Neural cell (in vitro differentiated cells): ENCODE measurements at regions not wholly inside any gene's neighbourhood (a gene's known extent, or its start where the extent isn't known, plus 50 kb on each side); places are given as distances from the start of the nearest gene placed in this dataset.

Source experiments
- H2AFZ ChIP-seq: fragments of 200-600, 300-800 bp; sonication (generic), shearing (Covaris generic); 2 replicates; pipeline ENCODE4 v1.6.0; 2014; ENCODE audit warnings: low read depth, mild to moderate bottlenecking, antibody characterized with exemption, low read length, moderate library complexity
- H3F3A ChIP-seq: fragments of 200-600 bp; shearing (Covaris generic); 2 replicates; pipeline ENCODE4 v1.6.1; 2016; ENCODE audit warnings: mild to moderate bottlenecking, moderate library complexity, mixed read lengths, antibody characterized with exemption, low read length; ENCODE audit not compliant: insufficient read depth, poor library complexity, severe bottlenecking
- H3K27ac ChIP-seq: fragments of 200-600, 300-800 bp; sonication (generic), shearing (Covaris generic); 2 replicates; pipeline ENCODE4 v1.5.1; 2014; ENCODE audit warnings: mild to moderate bottlenecking, low read length, moderate library complexity
- H3K27me3 ChIP-seq: fragments of 300-800, 200-600 bp; sonication (generic), shearing (Covaris generic); 2 replicates; pipeline ENCODE4 v1.6.0; 2014; ENCODE audit warnings: mild to moderate bottlenecking, low read depth, low read length, moderate library complexity; ENCODE audit not compliant: insufficient read depth
- H3K36me3 ChIP-seq: fragments of 300-800, 200-600 bp; sonication (generic), shearing (Covaris generic); 2 replicates; pipeline ENCODE4 v1.5.1; 2014; ENCODE audit warnings: mild to moderate bottlenecking, antibody characterized with exemption, low read length, moderate library complexity; ENCODE audit not compliant: insufficient read depth
- H3K4me2 ChIP-seq: fragments of 300-800, 200-600 bp; sonication (generic), shearing (Covaris generic); 2 replicates; pipeline ENCODE4 v1.6.0; 2014; ENCODE audit warnings: mild to moderate bottlenecking, low read length
- H3K4me3 ChIP-seq: fragments of 300-800, 200-600 bp; sonication (generic), shearing (Covaris generic); 2 replicates; pipeline ENCODE4 v1.5.1; 2014; ENCODE audit warnings: mild to moderate bottlenecking, low read length, moderate library complexity
- H3K79me2 ChIP-seq: fragments of 200-600 bp; shearing (Covaris generic); replicated peaks from 2 replicates; pipeline ENCODE4 v1.6.0; 2014; ENCODE audit warnings: mild to moderate bottlenecking, low read length, moderate library complexity; ENCODE audit not compliant: insufficient read depth
- H3K9ac ChIP-seq: fragments of 300-800, 200-600 bp; sonication (generic), shearing (Covaris generic); 2 replicates; pipeline ENCODE4 v1.6.1; 2016; ENCODE audit warnings: mild to moderate bottlenecking, low read length, mixed read lengths
- H3K9me2 ChIP-seq: fragments of 200-600 bp; shearing (Covaris generic); 2 replicates; pipeline ENCODE4 v1.6.1; 2016; ENCODE audit warnings: mild to moderate bottlenecking, low read length, mixed read lengths; ENCODE audit not compliant: insufficient read depth
- H3K9me3 ChIP-seq: fragments of 200-600, 300-800 bp; sonication (generic), shearing (Covaris generic); 2 replicates; pipeline ENCODE4 v1.6.1; 2016; ENCODE audit warnings: mild to moderate bottlenecking, mixed run types, low read length, moderate library complexity, mixed read lengths
- H4K20me1 ChIP-seq: fragments of 200-600 bp; shearing (Covaris generic); 2 replicates; pipeline ENCODE4 v1.6.1; 2016; ENCODE audit warnings: mild to moderate bottlenecking, mixed run types; ENCODE audit not compliant: insufficient read depth
- EP300 ChIP-seq: fragments of 450-650 bp; conservative IDR thresholded peaks from 2 replicates; pipeline ENCODE4 v1.6.1; 2014; ENCODE audit warnings: antibody characterized with exemption, mild to moderate bottlenecking, moderate library complexity; ENCODE audit not compliant: poor library complexity, severe bottlenecking
- EZH2 ChIP-seq: fragments of 200-600, 300-800 bp; shearing (Covaris generic), sonication (generic); IDR thresholded peaks from 2 replicates; pipeline ENCODE4 v1.6.1; 2014; ENCODE audit warnings: antibody characterized with exemption, low read length, borderline replicate concordance, mild to moderate bottlenecking; ENCODE audit not compliant: insufficient read depth, poor library complexity, severe bottlenecking
- MXI1 ChIP-seq: fragments of 450-650 bp; conservative IDR thresholded peaks from 2 replicates; pipeline ENCODE4 v1.6.1; 2014; ENCODE audit warnings: antibody characterized with exemption, mild to moderate bottlenecking; ENCODE audit not compliant: poor library complexity, severe bottlenecking
- POLR2AphosphoS5 ChIP-seq: IDR thresholded peaks from 2 replicates; pipeline ENCODE4 v1.6.1; 2012
- RAD21 ChIP-seq: fragments of 450-650 bp; conservative IDR thresholded peaks from 2 replicates; pipeline ENCODE4 v1.6.1; 2014; ENCODE audit warnings: antibody characterized with exemption, mild to moderate bottlenecking, moderate library complexity
- SMC3 ChIP-seq: fragments of 450-650 bp; conservative IDR thresholded peaks from 2 replicates; pipeline ENCODE4 v1.6.1; 2014; ENCODE audit warnings: antibody characterized with exemption, mild to moderate bottlenecking, moderate library complexity; ENCODE audit not compliant: poor library complexity
- TAF1 ChIP-seq: IDR thresholded peaks from 2 replicates; pipeline ENCODE4 v1.6.1; 2012; ENCODE audit warnings: low read depth
- TF ChIP-seq, protein P1 (sequence below): fragments of 450-650 bp; IDR thresholded peaks from 2 replicates; pipeline ENCODE4 v1.5.1; 2014; ENCODE audit warnings: antibody characterized with exemption, mild to moderate bottlenecking, moderate library complexity; ENCODE audit not compliant: poor library complexity, severe bottlenecking
- TF ChIP-seq, protein P2 (sequence below): IDR thresholded peaks from 2 replicates; pipeline ENCODE4 v1.6.1; 2012; ENCODE audit warnings: borderline replicate concordance

DNA sequence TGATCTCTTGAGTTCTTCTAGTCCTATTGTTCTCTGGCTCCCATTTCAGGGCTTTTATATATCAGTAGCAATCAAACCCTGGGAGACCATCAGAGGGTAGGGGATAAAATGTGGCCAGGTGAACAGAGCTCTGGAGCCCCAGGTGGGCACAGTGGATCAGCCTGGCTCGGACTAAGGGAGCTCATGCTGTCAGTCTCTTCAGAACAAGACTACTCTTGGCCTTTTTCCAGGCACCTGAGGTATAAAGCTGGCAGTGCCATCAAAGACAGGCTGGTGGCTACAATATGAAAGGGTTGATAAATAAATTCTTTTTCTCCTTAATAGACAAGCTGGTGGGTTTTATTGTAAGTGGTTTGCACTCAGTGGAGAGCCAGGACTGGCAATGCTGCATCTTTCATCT, 160.0 kb upstream of the CCL2 start:
- Histone ChIP-seq H3F3A (no peaks in the 10 kb centered on the region), H3K9me3 (no peaks in the 10 kb centered on the region), H3K27ac (no peak overlapping the region), H3K79me2 (no peaks in the 10 kb centered on the region), H2AFZ (no peak overlapping the region), H3K27me3 (no peaks in the 10 kb centered on the region), H3K9me2 (no peaks in the 10 kb centered on the region), H3K9ac (no peak overlapping the region), H3K4me3 (no peak overlapping the region), H3K36me3 (no peaks in the 10 kb centered on the region), H3K4me2 (no peak overlapping the region), H4K20me1 (no peaks in the 10 kb centered on the region)
- no peak for TF ChIP-seq POLR2AphosphoS5
- TF ChIP-seq, protein P1, sequence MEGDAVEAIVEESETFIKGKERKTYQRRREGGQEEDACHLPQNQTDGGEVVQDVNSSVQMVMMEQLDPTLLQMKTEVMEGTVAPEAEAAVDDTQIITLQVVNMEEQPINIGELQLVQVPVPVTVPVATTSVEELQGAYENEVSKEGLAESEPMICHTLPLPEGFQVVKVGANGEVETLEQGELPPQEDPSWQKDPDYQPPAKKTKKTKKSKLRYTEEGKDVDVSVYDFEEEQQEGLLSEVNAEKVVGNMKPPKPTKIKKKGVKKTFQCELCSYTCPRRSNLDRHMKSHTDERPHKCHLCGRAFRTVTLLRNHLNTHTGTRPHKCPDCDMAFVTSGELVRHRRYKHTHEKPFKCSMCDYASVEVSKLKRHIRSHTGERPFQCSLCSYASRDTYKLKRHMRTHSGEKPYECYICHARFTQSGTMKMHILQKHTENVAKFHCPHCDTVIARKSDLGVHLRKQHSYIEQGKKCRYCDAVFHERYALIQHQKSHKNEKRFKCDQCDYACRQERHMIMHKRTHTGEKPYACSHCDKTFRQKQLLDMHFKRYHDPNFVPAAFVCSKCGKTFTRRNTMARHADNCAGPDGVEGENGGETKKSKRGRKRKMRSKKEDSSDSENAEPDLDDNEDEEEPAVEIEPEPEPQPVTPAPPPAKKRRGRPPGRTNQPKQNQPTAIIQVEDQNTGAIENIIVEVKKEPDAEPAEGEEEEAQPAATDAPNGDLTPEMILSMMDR: no peak
- TF ChIP-seq EP300: no peak

DNA sequence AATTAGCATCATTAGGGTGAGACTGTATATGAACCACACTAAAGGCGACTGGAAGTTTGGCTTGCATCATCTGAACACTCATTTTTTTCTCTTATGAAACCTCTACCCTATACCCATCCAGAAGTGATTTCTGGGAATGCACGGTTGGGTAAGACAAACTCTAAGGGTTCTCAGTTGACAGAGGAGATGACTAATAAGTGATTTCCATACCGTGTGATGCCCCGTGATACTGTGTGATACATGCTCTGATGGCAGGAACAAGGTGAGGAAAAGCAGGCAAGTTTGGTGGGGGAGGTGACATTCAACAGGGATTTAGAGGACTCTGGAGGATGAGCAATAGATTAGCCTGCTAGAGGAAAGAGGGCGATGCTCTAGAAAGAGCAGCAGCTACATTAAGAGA, 156.4 kb upstream of the CCL2 start:
- H3K27ac ChIP-seq: no peak overlapping the region
- H4K20me1 ChIP-seq: no peaks in the 10 kb centered on the region
- H3K9ac ChIP-seq: no peak overlapping the region
- no peaks in the 10 kb centered on the region for H3K9me2 ChIP-seq
- H2AFZ ChIP-seq: no peak overlapping the region
- no peaks in the 10 kb centered on the region for H3K36me3 ChIP-seq
- no peaks in the 10 kb centered on the region for H3K9me3 ChIP-seq
- no peaks in the 10 kb centered on the region for H3K79me2 ChIP-seq
- no peaks in the 10 kb centered on the region for H3K27me3 ChIP-seq
- no peaks in the 10 kb centered on the region for H3F3A ChIP-seq
- TF ChIP-seq EZH2 (no peak), TAF1 (no peak), SMC3 (no peak), RAD21 (no peak), MXI1 (no peak), POLR2AphosphoS5 (no peak), EP300 (no peak)
- TF ChIP-seq, protein P2, sequence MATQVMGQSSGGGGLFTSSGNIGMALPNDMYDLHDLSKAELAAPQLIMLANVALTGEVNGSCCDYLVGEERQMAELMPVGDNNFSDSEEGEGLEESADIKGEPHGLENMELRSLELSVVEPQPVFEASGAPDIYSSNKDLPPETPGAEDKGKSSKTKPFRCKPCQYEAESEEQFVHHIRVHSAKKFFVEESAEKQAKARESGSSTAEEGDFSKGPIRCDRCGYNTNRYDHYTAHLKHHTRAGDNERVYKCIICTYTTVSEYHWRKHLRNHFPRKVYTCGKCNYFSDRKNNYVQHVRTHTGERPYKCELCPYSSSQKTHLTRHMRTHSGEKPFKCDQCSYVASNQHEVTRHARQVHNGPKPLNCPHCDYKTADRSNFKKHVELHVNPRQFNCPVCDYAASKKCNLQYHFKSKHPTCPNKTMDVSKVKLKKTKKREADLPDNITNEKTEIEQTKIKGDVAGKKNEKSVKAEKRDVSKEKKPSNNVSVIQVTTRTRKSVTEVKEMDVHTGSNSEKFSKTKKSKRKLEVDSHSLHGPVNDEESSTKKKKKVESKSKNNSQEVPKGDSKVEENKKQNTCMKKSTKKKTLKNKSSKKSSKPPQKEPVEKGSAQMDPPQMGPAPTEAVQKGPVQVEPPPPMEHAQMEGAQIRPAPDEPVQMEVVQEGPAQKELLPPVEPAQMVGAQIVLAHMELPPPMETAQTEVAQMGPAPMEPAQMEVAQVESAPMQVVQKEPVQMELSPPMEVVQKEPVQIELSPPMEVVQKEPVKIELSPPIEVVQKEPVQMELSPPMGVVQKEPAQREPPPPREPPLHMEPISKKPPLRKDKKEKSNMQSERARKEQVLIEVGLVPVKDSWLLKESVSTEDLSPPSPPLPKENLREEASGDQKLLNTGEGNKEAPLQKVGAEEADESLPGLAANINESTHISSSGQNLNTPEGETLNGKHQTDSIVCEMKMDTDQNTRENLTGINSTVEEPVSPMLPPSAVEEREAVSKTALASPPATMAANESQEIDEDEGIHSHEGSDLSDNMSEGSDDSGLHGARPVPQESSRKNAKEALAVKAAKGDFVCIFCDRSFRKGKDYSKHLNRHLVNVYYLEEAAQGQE: no peak
- TF ChIP-seq, protein P1: no peak
- H3K4me3 ChIP-seq: no peak overlapping the region
- H3K4me2 ChIP-seq: no peak overlapping the region
